ENCODE measurements at regions not wholly inside any gene's neighbourhood (a gene's known extent, or its start where the extent isn't known, plus 50 kb on each side); places are given as distances from the start of the nearest gene placed in this dataset.
A peak's percentile ranks its signal among the peaks of the same experiment; 100 is the strongest.

- ATAC-seq = no peak
- intact Hi-C loops (cut with micrococcal nuclease; ENCODE audit: unreplicated experiment) = no loop called here
- no peaks in the 10 kb centered on the region for H4K20me1 ChIP-seq (ENCODE audit: control insufficient read depth, insufficient read depth)
- no peak for DNase-seq (ENCODE audit: low read depth, low spot score)
- no peak overlapping the region for H3K9ac ChIP-seq (ENCODE audit: control insufficient read depth, insufficient read depth, low read length)
- H3K9me3 ChIP-seq (replicated peaks; ENCODE audit: control insufficient read depth, insufficient read depth, low read length) = no peaks in the 10 kb centered on the region
- TF ChIP-seq RBBP5 (conservative IDR thresholded peaks at IDR 0.05) = no peak
- no peak for TF ChIP-seq GABPA (IDR thresholded peaks at IDR 0.05; ENCODE audit: low read depth)
- TF ChIP-seq ETV6 (conservative IDR thresholded peaks at IDR 0.05 in 1 of 2, IDR thresholded peaks at IDR 0.05 in 1 of 2; ENCODE audit: borderline replicate concordance in 1 of 2, low read depth in 1 of 2) = no peak
- no peak for TF ChIP-seq SMAD1 (IDR thresholded peaks at IDR 0.05; ENCODE audit: low read depth, partially characterized antibody)
- no peak for TF ChIP-seq MXI1 (IDR thresholded peaks at IDR 0.05; ENCODE audit: low read depth, low read length)
- H3K79me2 ChIP-seq (ENCODE audit: control insufficient read depth, insufficient read depth, low read length) = no peaks in the 10 kb centered on the region
- H3K4me3 ChIP-seq = no peak overlapping the region
- no peak overlapping the region for H2AFZ ChIP-seq (ENCODE audit: control insufficient read depth, low read depth, low read length)
- ChIA-PET POLR2A (no interaction called here), CTCF (interaction anchor here (1.2 kb wide), 1 partner anchor 11 kb away, joined by 3 read pairs; no protein-coding TSS in a partner anchor), RAD21 (ENCODE audit: unreplicated experiment) (no interaction called here), SMC1A (ENCODE audit: uncharacterized antibody, unreplicated experiment) (interaction anchor here (1.7 kb wide), 1 partner anchor 296 kb away, joined by 5 read pairs; no protein-coding TSS in a partner anchor)
- WGBS (ENCODE audit: insufficient coverage, insufficient replicate concordance, low lambda C conversion rate, missing lambda C conversion rate) = 46% methylated on average over 2 of the region's 2 CpGs
- no peaks in the 10 kb centered on the region for H3K27me3 ChIP-seq (replicated peaks in 1 of 2; ENCODE audit: control insufficient read depth in 2 of 2, insufficient read depth in 2 of 2, low read length in 1 of 2)
- H3K27ac ChIP-seq (ENCODE audit: control insufficient read depth, insufficient read depth) = no peak overlapping the region
- H3K4me1 ChIP-seq (ENCODE audit: control insufficient read depth, insufficient read depth, low read length) = no peaks in the 10 kb centered on the region
- in situ Hi-C loops (cut with MboI) = no loop called here
- BruUV-seq (replicated peaks) = no TSS peak
- no peak for FAIRE-seq
- no peak overlapping the region for H3K4me2 ChIP-seq (ENCODE audit: control insufficient read depth, insufficient read depth)
- no peaks in the 10 kb centered on the region for H3K36me3 ChIP-seq (ENCODE audit: control insufficient read depth in 2 of 2, insufficient read depth in 2 of 2, low read length in 1 of 2)
Observed at GRCh38 chr5:60293518-60293917, 400.0 kb upstream of the PDE4D start.

GRCh38 chr5:60287174-60287771 lies 393.7 kb upstream of the PDE4D start:
- SMC1A ChIA-PET (ENCODE audit: uncharacterized antibody, unreplicated experiment) = interaction anchor here (0.5 to 2.8 kb wide), 18 partner anchors 8 to 481 kb away, joined by 3 to 22 read pairs (median 4); no protein-coding TSS in a partner anchor
- Histone ChIP-seq H3K36me3 (ENCODE audit: control insufficient read depth in 2 of 2, insufficient read depth in 2 of 2, low read length in 1 of 2) (no peaks in the 10 kb centered on the region), H3K27ac (ENCODE audit: control insufficient read depth, insufficient read depth) (no peak overlapping the region), H3K4me1 (ENCODE audit: control insufficient read depth, insufficient read depth, low read length) (no peaks in the 10 kb centered on the region), H3K4me2 (ENCODE audit: control insufficient read depth, insufficient read depth) (no peak overlapping the region), H3K9ac (ENCODE audit: control insufficient read depth, insufficient read depth, low read length) (no peak overlapping the region), H3K4me3 (no peak overlapping the region), H4K20me1 (ENCODE audit: control insufficient read depth, insufficient read depth) (no peaks in the 10 kb centered on the region), H3K79me2 (ENCODE audit: control insufficient read depth, insufficient read depth, low read length) (no peaks in the 10 kb centered on the region), H3K27me3 (replicated peaks in 1 of 2; ENCODE audit: control insufficient read depth in 2 of 2, insufficient read depth in 2 of 2, low read length in 1 of 2) (no peaks in the 10 kb centered on the region), H2AFZ (ENCODE audit: control insufficient read depth, low read depth, low read length) (no peak overlapping the region), H3K9me3 (replicated peaks; ENCODE audit: control insufficient read depth, insufficient read depth, low read length) (no peaks in the 10 kb centered on the region)
- in situ Hi-C loops (cut with MboI) = no loop called here
- intact Hi-C loops (cut with micrococcal nuclease; ENCODE audit: unreplicated experiment) = loop anchor here (1.0 kb wide), 1 partner anchor 477 kb away; no protein-coding TSS in a partner anchor
- POLR2A ChIA-PET = no interaction called here
- RAD21 ChIA-PET (ENCODE audit: unreplicated experiment) = interaction anchor here (1.0 to 3.0 kb wide), 4 partner anchors 96 to 476 kb away, joined by 3 to 18 read pairs (median 10); no protein-coding TSS in a partner anchor
- peak; percentile 98 for ATAC-seq
- BruUV-seq (replicated peaks) = no TSS peak
- no peak for DNase-seq (ENCODE audit: low read depth, low spot score)
- 29% methylated on average over 5 of the region's 5 CpGs for WGBS (ENCODE audit: insufficient coverage, insufficient replicate concordance, low lambda C conversion rate, missing lambda C conversion rate)
- peak; percentile 23 for FAIRE-seq
- CTCF ChIA-PET = interaction anchor here (0.5 to 5.3 kb wide), 37 partner anchors 8 to 1645 kb away, joined by 3 to 45 read pairs (median 3); no protein-coding TSS in a partner anchor
- TF ChIP-seq CBFB (IDR thresholded peaks at IDR 0.05; ENCODE audit: low read depth) = no peak
- TF ChIP-seq RAD21 (IDR thresholded peaks at IDR 0.05; ENCODE audit: insufficient read depth, low read depth, low read length) = peak; percentile 64
- TF ChIP-seq, protein P1, sequence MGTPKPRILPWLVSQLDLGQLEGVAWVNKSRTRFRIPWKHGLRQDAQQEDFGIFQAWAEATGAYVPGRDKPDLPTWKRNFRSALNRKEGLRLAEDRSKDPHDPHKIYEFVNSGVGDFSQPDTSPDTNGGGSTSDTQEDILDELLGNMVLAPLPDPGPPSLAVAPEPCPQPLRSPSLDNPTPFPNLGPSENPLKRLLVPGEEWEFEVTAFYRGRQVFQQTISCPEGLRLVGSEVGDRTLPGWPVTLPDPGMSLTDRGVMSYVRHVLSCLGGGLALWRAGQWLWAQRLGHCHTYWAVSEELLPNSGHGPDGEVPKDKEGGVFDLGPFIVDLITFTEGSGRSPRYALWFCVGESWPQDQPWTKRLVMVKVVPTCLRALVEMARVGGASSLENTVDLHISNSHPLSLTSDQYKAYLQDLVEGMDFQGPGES (IDR thresholded peaks at IDR 0.05) = no peak
- TF ChIP-seq SMARCA5 (IDR thresholded peaks at IDR 0.05) = 0 out of 2 replicates have a peak, but pooled peaks have one; percentile 18
- TF ChIP-seq, protein P2, sequence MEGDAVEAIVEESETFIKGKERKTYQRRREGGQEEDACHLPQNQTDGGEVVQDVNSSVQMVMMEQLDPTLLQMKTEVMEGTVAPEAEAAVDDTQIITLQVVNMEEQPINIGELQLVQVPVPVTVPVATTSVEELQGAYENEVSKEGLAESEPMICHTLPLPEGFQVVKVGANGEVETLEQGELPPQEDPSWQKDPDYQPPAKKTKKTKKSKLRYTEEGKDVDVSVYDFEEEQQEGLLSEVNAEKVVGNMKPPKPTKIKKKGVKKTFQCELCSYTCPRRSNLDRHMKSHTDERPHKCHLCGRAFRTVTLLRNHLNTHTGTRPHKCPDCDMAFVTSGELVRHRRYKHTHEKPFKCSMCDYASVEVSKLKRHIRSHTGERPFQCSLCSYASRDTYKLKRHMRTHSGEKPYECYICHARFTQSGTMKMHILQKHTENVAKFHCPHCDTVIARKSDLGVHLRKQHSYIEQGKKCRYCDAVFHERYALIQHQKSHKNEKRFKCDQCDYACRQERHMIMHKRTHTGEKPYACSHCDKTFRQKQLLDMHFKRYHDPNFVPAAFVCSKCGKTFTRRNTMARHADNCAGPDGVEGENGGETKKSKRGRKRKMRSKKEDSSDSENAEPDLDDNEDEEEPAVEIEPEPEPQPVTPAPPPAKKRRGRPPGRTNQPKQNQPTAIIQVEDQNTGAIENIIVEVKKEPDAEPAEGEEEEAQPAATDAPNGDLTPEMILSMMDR (IDR thresholded peaks at IDR 0.05 in 2 of 3, conservative IDR thresholded peaks at IDR 0.05 in 1 of 3; ENCODE audit: control insufficient read depth in 2 of 3, extremely low read depth in 1 of 3, insufficient read depth in 1 of 3, low read depth in 3 of 3, low read length in 3 of 3) = peak; percentile 70 to 82 (median 72)
- TF ChIP-seq YY1 (IDR thresholded peaks at IDR 0.05; ENCODE audit: low read depth, low read length) = peak; percentile 56; the same call in 1 of the 2 replicates
- TF ChIP-seq TCF3 (IDR thresholded peaks at IDR 0.05; ENCODE audit: borderline replicate concordance, insufficient read depth, low read depth, low read length) = no peak
- TF ChIP-seq SREBF2 (IDR thresholded peaks at IDR 0.05; ENCODE audit: low read length) = no peak
- TF ChIP-seq BACH1 (IDR thresholded peaks at IDR 0.05; ENCODE audit: borderline replicate concordance) = no peak
